Endothelial cell of umbilical vein (primary cell): ENCODE measurements at regions not wholly inside any gene's neighbourhood (a gene's known extent, or its start where the extent isn't known, plus 50 kb on each side); places are given as distances from the start of the nearest gene placed in this dataset.

ENCODE experiments used
- BruUV-seq: library from RNA; stranded (reverse); fragments of 400-500 nt; replicated peaks from 2 replicates; lab custom pipeline; 2021; lab: Mats Ljungman, UMichigan
- CTCF ChIA-PET: fragments of 300-600, 350-600 bp; sonication (Branson Sonifier 250); formaldehyde crosslinking; loops from one replicate; lab custom pipeline; 2021; ENCODE audit warnings: antibody characterized with exemption, inconsistent platforms; lab: Charles Lee
- POLR2A ChIA-PET: fragments of 300-600, 350-600 bp; sonication (Branson Sonifier 250); formaldehyde crosslinking; loops from one replicate; lab custom pipeline; 2021; ENCODE audit warnings: antibody characterized with exemption, inconsistent platforms; lab: Charles Lee
- DNase-seq: peaks from one replicate; pipeline ENCODE4 v3.0.0-alpha.2; 2011; ENCODE audit warnings: low read depth, low spot score
- FAIRE-seq: peaks from 2 replicates; lab custom pipeline; 2011; peaks lifted over from hg19 to GRCh38; lab: Jason Lieb, UNC
- H2AFZ ChIP-seq: 2 replicates; pipeline ENCODE4 v1.6.0; 2012; ENCODE audit warnings: low read depth, low read length, control low read depth, inconsistent platforms
- H3K27ac ChIP-seq: 2 replicates; pipeline ENCODE4 v1.5.1; 2011; ENCODE audit warnings: low read depth, mild to moderate bottlenecking, control low read depth, low read length, moderate library complexity; ENCODE audit not compliant: insufficient read depth
- H3K27me3 ChIP-seq, 2 experiments: 2 replicates each; pipeline versions ENCODE4 v1.6.0 to v1.6.1; 2011; ENCODE audit warnings: low read length in 2 of 2, mixed read lengths in 1 of 2; ENCODE audit not compliant: control insufficient read depth in 2 of 2, insufficient read depth in 2 of 2
- H3K36me3 ChIP-seq, 2 experiments: 2 replicates in 1 of 2; 3 replicates in 1 of 2; pipeline ENCODE4 v1.5.1; 2011; ENCODE audit warnings: low read length in 2 of 2, mild to moderate bottlenecking in 1 of 2, moderate library complexity in 1 of 2; ENCODE audit not compliant: control insufficient read depth in 2 of 2, insufficient read depth in 2 of 2; ENCODE audit errors: extremely low read depth in 1 of 2
- H3K4me1 ChIP-seq: 3 replicates; pipeline ENCODE4 v1.5.1; 2011; ENCODE audit warnings: mild to moderate bottlenecking, low read length; ENCODE audit not compliant: control insufficient read depth, insufficient read depth; ENCODE audit errors: extremely low read depth
- H3K4me2 ChIP-seq: 2 replicates; pipeline ENCODE4 v1.6.1; 2011; ENCODE audit warnings: low read length, control low read depth, mixed read lengths; ENCODE audit not compliant: insufficient read depth
- H3K4me3 ChIP-seq, 3 experiments: fragments of 200-600 bp in 1 of 3; sonication (generic), shearing (Covaris generic) in 1 of 3; replicated peaks in 1 of 3; 2 replicates each; pipeline ENCODE4 v1.5.1; 2011 to 2016; ENCODE audit warnings: control low read depth in 3 of 3, low read length in 3 of 3, mild to moderate bottlenecking in 2 of 3, inconsistent platforms in 1 of 3, low read depth in 1 of 3, moderate library complexity in 1 of 3; ENCODE audit not compliant: insufficient read depth in 1 of 3
- H3K79me2 ChIP-seq: 2 replicates; pipeline ENCODE4 v1.6.0; 2012; ENCODE audit warnings: low read length, inconsistent platforms; ENCODE audit not compliant: control insufficient read depth, insufficient read depth
- H3K9ac ChIP-seq: replicated peaks from 2 replicates; pipeline ENCODE3; 2011; ENCODE audit warnings: low read length, control low read depth; ENCODE audit not compliant: insufficient read depth; ENCODE audit errors: extremely low read depth
- H3K9me1 ChIP-seq: replicated peaks from 3 replicates; pipeline ENCODE4 v1.6.0; 2011; ENCODE audit warnings: mild to moderate bottlenecking, low read length; ENCODE audit not compliant: control insufficient read depth, insufficient read depth; ENCODE audit errors: extremely low read depth
- H3K9me3 ChIP-seq: replicated peaks from 2 replicates; pipeline ENCODE4 v1.5.1; 2012; ENCODE audit warnings: low read length, inconsistent platforms; ENCODE audit not compliant: control insufficient read depth, insufficient read depth
- H4K20me1 ChIP-seq: replicated peaks from 2 replicates; pipeline ENCODE3; 2011; ENCODE audit warnings: mild to moderate bottlenecking, low read length; ENCODE audit not compliant: control insufficient read depth, insufficient read depth; ENCODE audit errors: extremely low read depth
- EZH2 ChIP-seq: IDR thresholded peaks from 2 replicates; pipeline ENCODE4 v1.6.1; 2012; ENCODE audit warnings: borderline replicate concordance, low read depth, mild to moderate bottlenecking, moderate library complexity, low read length, inconsistent platforms; ENCODE audit not compliant: severe bottlenecking
- FOS ChIP-seq: IDR thresholded peaks from 2 replicates; pipeline ENCODE4 v1.6.1; 2011; ENCODE audit warnings: mild to moderate bottlenecking, low read length, moderate library complexity, borderline replicate concordance; ENCODE audit not compliant: insufficient read depth
- GATA2 ChIP-seq: IDR thresholded peaks from 2 replicates; pipeline ENCODE4 v1.7.0; 2011; ENCODE audit warnings: low read depth, mild to moderate bottlenecking, moderate library complexity, mixed read lengths, low read length; ENCODE audit not compliant: insufficient read length, insufficient read depth
- JUN ChIP-seq: IDR thresholded peaks from 2 replicates; pipeline ENCODE4 v1.6.1; 2011; ENCODE audit warnings: borderline replicate concordance, low read depth; ENCODE audit not compliant: insufficient read length, insufficient read depth
- MYC ChIP-seq: IDR thresholded peaks from one replicate; pipeline ENCODE4 v1.6.1; 2011; ENCODE audit warnings: mild to moderate bottlenecking, low read depth, low read length
- POLR2A ChIP-seq: IDR thresholded peaks from 2 replicates; pipeline ENCODE4 v1.6.1; 2012; ENCODE audit warnings: low read depth, mild to moderate bottlenecking, control low read depth, low read length
- POLR2AphosphoS5 ChIP-seq: IDR thresholded peaks from 2 replicates; pipeline ENCODE4 v1.6.1; 2012; ENCODE audit warnings: low read depth, mild to moderate bottlenecking, control low read depth, low read length, moderate library complexity; ENCODE audit not compliant: insufficient read depth
- dilution Hi-C: fragments of 300-500 bp; cut with MboI; formaldehyde crosslinking; loops from one replicate; pipeline ENCODE4 v1.15.0; 2019; ENCODE audit warnings: low sequenced_read_pairs; ENCODE audit not compliant: extremely low pct_ligation_motif_present
- intact Hi-C: fragments of 100-400 bp; cut with micrococcal nuclease; formaldehyde crosslinking; loops from one replicate; pipeline ENCODE4 v1.10.0; 2022
- TF ChIP-seq, protein P1 (sequence below): IDR thresholded peaks from 2 replicates; pipeline ENCODE4 v1.6.1; 2011; ENCODE audit not compliant: insufficient read depth, insufficient read length
- TF ChIP-seq, protein P2 (sequence below), 2 donors: IDR thresholded peaks; 1 replicate in 1 of 2; 2 replicates in 1 of 2; pipeline ENCODE4 v1.5.1; 2011; ENCODE audit warnings: low read length in 2 of 2, mild to moderate bottlenecking in 2 of 2, moderate library complexity in 2 of 2, control low read depth in 1 of 2, inconsistent platforms in 1 of 2, low read depth in 1 of 2; ENCODE audit not compliant: insufficient read depth in 1 of 2; ENCODE audit errors: extremely low read depth in 1 of 2

DNA sequence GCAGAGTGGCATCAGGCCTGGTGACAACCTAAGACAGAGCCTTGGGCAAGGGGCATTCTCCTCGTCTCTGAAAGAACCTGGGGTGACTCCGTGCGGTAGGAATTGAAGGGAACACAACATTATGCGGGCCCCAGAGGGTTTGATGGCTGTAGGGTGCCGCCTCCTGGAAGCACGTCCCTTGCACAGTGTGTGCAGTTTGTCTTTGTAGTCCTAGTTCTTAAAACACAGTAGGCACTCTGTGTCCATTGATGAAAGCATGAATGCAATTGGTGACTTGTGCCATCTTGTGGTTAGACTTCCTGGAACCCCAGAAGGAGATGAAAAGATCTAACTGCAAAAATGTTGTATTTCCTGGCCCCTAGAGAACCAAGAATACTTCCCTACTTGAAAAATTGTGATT is 279.8 kb downstream of the UTP18 start:
- no peak overlapping the region for H3K27ac ChIP-seq
- no peaks in the 10 kb centered on the region for H3K27me3 ChIP-seq
- no peak for FAIRE-seq
- H3K4me2 ChIP-seq, result no peak overlapping the region
- H3K9ac ChIP-seq, result no peak overlapping the region
- H3K4me3 ChIP-seq, result no peak overlapping the region
- no peaks in the 10 kb centered on the region for H3K79me2 ChIP-seq
- DNase-seq, result no peak
- CTCF ChIA-PET, result no interaction called here
- TF ChIP-seq EZH2 (no peak), MYC (no peak)
- H4K20me1 ChIP-seq, result no peaks in the 10 kb centered on the region
- dilution Hi-C loops (no loop called here), intact Hi-C loops (no loop called here)
- no peaks in the 10 kb centered on the region for H3K9me1 ChIP-seq
- no peaks in the 10 kb centered on the region for H3K9me3 ChIP-seq
- no peak overlapping the region for H2AFZ ChIP-seq
- H3K4me1 ChIP-seq, result no peaks in the 10 kb centered on the region
- POLR2A ChIA-PET, result no interaction called here
- no TSS peak for BruUV-seq
- H3K36me3 ChIP-seq, result no peaks in the 10 kb centered on the region

DNA sequence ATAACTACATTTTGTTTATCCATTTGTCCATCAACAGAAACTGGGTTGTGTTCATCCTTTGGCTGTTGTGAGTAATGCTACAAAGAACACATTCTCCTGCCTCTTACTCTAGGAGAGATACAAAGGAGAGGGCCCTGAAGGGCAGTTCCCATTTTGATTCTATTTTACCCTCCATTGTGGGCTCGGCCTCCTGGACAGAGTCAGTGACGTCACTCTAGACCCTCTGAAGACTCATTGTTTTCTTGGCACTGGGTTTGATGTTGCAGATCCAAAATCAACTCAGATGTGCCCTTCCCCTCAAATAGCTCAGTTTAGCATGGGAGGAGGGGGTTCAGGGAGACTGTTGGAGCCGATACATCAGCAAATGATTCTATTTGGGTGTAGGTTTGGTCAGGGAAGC is 280.9 kb downstream of the UTP18 start:
- intact Hi-C loops, result no loop called here
- Histone ChIP-seq H4K20me1 (no peaks in the 10 kb centered on the region), H3K9me1 (no peaks in the 10 kb centered on the region), H3K79me2 (no peaks in the 10 kb centered on the region), H3K4me3 (no peak overlapping the region), H3K4me2 (no peak overlapping the region), H3K9me3 (no peaks in the 10 kb centered on the region), H2AFZ (no peak overlapping the region), H3K9ac (no peak overlapping the region), H3K27ac (no peak overlapping the region), H3K4me1 (no peaks in the 10 kb centered on the region), H3K27me3 (no peaks in the 10 kb centered on the region), H3K36me3 (no peaks in the 10 kb centered on the region)
- TF ChIP-seq, protein P1, sequence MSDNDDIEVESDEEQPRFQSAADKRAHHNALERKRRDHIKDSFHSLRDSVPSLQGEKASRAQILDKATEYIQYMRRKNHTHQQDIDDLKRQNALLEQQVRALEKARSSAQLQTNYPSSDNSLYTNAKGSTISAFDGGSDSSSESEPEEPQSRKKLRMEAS, result no peak
- TF ChIP-seq, protein P2, sequence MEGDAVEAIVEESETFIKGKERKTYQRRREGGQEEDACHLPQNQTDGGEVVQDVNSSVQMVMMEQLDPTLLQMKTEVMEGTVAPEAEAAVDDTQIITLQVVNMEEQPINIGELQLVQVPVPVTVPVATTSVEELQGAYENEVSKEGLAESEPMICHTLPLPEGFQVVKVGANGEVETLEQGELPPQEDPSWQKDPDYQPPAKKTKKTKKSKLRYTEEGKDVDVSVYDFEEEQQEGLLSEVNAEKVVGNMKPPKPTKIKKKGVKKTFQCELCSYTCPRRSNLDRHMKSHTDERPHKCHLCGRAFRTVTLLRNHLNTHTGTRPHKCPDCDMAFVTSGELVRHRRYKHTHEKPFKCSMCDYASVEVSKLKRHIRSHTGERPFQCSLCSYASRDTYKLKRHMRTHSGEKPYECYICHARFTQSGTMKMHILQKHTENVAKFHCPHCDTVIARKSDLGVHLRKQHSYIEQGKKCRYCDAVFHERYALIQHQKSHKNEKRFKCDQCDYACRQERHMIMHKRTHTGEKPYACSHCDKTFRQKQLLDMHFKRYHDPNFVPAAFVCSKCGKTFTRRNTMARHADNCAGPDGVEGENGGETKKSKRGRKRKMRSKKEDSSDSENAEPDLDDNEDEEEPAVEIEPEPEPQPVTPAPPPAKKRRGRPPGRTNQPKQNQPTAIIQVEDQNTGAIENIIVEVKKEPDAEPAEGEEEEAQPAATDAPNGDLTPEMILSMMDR (IDR thresholded peaks at IDR 0.05; ENCODE audit: extremely low read depth in 1 of 2, insufficient read depth in 1 of 2, low read depth in 1 of 2, low read length in 2 of 2), result no peak
- TF ChIP-seq POLR2AphosphoS5 (no peak), GATA2 (no peak), POLR2A (no peak), EZH2 (no peak), FOS (no peak), JUN (no peak), MYC (no peak)
- CTCF ChIA-PET, result no interaction called here
- no peak for FAIRE-seq
- dilution Hi-C loops, result no loop called here
- DNase-seq, result no peak
- POLR2A ChIA-PET, result no interaction called here
- BruUV-seq, result no TSS peak
